ENCODE measurements at regions not wholly inside any gene's neighbourhood (a gene's known extent, or its start where the extent isn't known, plus 50 kb on each side); places are given as distances from the start of the nearest gene placed in this dataset.

DNA sequence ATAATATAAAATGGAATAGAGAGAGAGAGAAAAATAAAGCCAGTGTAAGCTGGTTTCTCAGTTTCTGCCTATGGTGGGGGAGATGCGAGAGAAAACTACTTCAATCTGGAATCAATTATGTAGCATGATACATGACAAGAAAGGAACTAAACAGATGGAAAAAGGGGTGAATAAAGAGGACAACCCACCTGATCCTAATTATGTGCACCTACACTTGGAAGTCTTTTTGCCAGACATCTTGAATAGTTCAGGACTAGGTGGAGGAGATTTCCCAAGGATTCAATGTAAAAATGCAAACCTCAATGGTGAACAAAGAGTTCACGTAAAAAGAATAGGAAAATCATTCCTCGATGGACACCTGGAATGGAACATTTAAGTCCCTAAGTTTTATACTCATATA lies 524.4 kb upstream of the RGMA start:
- no peak overlapping the region for H3K4me3 Mint-ChIP-seq
- no peak overlapping the region for H3K27ac Mint-ChIP-seq
- H3K4me1 Mint-ChIP-seq (ENCODE audit: low read depth): no peaks in the 10 kb centered on the region
- no peaks in the 10 kb centered on the region for H3K36me3 Mint-ChIP-seq (ENCODE audit: low read depth)
- H3K27me3 Mint-ChIP-seq: peaks cover 12% of the 10 kb centered on the region
- no peaks in the 10 kb centered on the region for H3K9me3 Mint-ChIP-seq

DNA sequence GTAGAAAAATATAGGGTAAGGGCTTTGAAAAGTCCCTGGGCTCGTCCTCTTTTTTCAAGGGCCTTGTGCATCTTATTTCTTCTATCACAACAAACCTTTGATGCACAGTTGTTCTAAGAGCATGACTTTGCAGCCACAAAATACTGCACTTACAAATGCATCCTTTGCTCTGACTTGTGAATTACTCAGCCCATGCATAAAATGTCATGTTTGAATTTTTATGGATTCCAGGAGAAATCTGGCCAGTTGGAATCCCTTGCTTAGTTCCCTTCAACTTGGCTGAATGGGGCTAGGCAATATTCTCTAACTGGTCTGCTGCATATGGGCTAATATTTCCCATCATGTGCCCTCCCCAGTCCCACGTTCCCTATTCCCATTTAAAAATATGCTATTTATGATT lies 523.9 kb upstream of the RGMA start:
- H3K4me1 Mint-ChIP-seq (ENCODE audit: low read depth): no peaks in the 10 kb centered on the region
- no peaks in the 10 kb centered on the region for H3K9me3 Mint-ChIP-seq
- no peak overlapping the region for H3K27ac Mint-ChIP-seq
- peaks cover 12% of the 10 kb centered on the region for H3K27me3 Mint-ChIP-seq
- no peak overlapping the region for H3K4me3 Mint-ChIP-seq
- H3K36me3 Mint-ChIP-seq (ENCODE audit: low read depth): no peaks in the 10 kb centered on the region

DNA sequence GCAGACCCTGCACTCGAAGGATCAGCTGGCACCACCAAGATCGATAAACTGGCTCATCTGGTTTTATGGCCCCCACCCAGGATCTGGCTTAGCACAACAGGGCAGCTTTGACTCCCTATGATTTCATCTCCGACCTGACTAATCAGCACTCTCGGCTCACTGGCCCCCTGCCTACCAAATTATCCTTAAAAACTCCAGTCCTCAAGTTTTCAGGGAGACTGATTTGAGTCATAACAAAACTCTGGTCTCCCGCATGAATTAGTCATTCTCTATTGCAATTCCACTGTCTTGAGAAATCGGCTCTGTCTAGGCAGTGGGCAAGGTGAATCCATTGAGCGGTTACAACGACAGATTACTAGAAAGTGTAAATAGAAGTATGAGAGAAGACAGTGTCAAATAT lies 521.9 kb upstream of the RGMA start:
- Mint-ChIP-seq H3K4me1 (ENCODE audit: low read depth) (no peaks in the 10 kb centered on the region), H3K27me3 (peaks cover 12% of the 10 kb centered on the region), H3K36me3 (ENCODE audit: low read depth) (no peaks in the 10 kb centered on the region), H3K9me3 (no peaks in the 10 kb centered on the region), H3K4me3 (no peak overlapping the region), H3K27ac (no peak overlapping the region)

DNA sequence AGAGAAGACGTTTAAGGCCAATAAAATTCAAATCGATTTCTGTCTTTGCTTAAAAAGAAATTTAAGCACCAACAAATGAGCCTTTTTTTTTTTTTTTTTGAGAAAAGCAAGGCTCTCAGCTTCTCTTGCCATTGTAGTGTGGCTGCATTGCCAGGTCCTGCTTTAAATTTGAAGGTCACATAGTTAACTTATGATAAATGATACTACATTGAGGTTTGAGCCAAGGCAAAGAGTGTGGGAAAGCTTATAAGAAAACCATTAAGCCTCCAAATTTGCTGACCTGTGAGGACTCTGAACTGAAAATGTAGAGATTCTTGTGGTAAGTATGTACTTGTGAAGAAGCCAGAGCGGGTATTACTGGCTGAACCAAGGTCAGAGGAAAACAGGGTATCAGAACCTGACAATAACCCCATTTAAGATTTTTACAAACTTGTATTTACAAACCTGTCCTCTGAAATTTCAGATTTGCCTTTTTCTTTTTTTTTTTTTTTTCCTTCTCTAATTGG lies 519.7 kb upstream of the RGMA start:
- Mint-ChIP-seq H3K27me3 (peaks cover 6% of the 10 kb centered on the region), H3K4me1 (ENCODE audit: low read depth) (no peaks in the 10 kb centered on the region), H3K9me3 (no peaks in the 10 kb centered on the region), H3K27ac (no peak overlapping the region), H3K36me3 (ENCODE audit: low read depth) (no peaks in the 10 kb centered on the region), H3K4me3 (no peak overlapping the region)

DNA sequence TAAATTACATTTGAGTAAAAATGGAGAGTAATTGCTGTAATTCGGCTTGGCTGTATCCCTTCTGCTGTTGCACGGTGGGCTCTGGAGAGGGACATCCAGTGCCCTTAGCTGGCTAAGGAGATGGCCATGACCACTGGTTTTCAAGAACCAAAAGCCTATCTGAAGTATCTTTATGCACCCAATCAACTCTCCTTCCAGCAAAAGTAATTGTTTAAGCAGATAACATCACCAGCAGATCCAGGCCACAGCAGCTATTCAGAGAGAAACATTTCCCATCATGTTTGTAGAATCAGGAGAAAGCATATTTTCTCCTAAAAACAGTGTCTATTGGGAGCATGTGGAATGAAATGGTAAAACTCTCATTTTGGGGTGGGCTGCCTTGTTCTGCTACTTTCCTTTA lies 514.5 kb upstream of the RGMA start:
- peaks cover 22% of the 10 kb centered on the region for H3K27me3 Mint-ChIP-seq

DNA sequence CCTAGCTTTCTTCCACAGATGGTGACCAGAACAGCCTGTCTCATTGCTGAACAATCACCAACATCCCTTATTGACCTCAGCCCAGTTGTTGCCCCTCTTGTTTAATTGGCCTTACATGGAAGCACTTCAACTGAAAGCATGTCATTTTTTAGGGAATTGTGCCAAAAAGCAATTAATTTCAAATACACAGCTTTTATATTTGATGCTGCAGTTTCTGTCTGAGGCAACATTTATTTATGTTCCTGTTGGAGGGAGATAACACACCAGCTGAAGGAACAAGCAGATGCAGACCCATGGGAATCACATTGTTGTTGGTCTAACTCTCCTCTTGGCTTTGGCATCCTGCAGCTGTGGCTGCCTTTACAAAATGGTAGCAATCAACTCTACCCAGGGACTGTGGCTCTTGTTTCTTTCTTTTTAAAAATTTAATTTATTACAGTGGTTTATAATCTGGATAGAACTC lies 498.1 kb upstream of the RGMA start:
- Mint-ChIP-seq H3K27me3 (peaks cover 12% of the 10 kb centered on the region), H3K4me1 (ENCODE audit: low read depth) (no peaks in the 10 kb centered on the region), H3K36me3 (ENCODE audit: low read depth) (no peaks in the 10 kb centered on the region), H3K4me3 (no peak overlapping the region), H3K27ac (no peak overlapping the region), H3K9me3 (no peaks in the 10 kb centered on the region)

More for the DNA sequence above, 514.5 kb upstream of the RGMA start:
- peaks cover 3% of the 10 kb centered on the region for H3K9me3 Mint-ChIP-seq
- H3K36me3 Mint-ChIP-seq (ENCODE audit: low read depth): no peaks in the 10 kb centered on the region
- no peak overlapping the region for H3K27ac Mint-ChIP-seq
- H3K4me1 Mint-ChIP-seq (ENCODE audit: low read depth): no peaks in the 10 kb centered on the region
- no peak overlapping the region for H3K4me3 Mint-ChIP-seq

DNA sequence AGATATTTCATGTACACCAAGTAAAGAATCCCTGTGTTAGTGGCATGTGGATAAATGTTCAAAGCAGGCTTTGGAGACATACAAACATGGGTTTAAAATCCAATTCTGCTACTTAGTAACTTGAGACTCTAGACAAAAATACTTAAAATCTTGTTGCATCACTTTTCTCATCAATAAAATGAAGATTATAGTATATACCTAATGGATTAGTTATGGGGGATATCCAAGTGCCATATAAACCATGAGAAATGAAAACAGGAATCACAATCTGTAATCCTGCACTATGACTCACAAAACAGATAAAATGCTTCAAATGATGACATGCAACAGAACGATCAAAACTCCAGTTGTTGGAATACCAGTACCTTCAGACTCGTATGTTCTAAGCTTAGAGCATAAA lies 496.0 kb upstream of the RGMA start:
- peaks cover 12% of the 10 kb centered on the region for H3K27me3 Mint-ChIP-seq
- H3K4me1 Mint-ChIP-seq (ENCODE audit: low read depth): no peaks in the 10 kb centered on the region
- no peaks in the 10 kb centered on the region for H3K36me3 Mint-ChIP-seq (ENCODE audit: low read depth)
- H3K9me3 Mint-ChIP-seq: peaks cover 8% of the 10 kb centered on the region
- no peak overlapping the region for H3K27ac Mint-ChIP-seq
- no peak overlapping the region for H3K4me3 Mint-ChIP-seq

DNA sequence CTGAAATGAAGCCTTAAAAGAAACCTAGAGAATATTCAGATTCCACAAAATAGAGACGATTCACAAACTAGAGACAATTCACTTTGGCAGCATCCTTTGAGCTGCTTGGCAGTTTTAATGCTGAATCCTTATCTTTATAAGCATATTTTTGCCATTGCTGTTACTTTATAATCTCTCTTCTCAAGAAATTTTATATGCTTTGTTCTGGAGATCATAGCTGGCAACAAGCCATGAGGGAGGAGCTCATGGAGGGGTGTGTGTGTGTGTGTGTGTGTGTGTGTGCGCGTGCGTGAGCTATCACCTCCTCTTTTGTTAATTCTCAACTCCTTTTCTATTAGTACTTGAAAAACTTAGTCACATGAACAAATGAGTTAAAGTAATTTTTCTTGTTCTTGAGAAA lies 495.0 kb upstream of the RGMA start:
- Mint-ChIP-seq H3K9me3 (peaks cover 8% of the 10 kb centered on the region), H3K36me3 (ENCODE audit: low read depth) (no peaks in the 10 kb centered on the region), H3K4me1 (ENCODE audit: low read depth) (no peaks in the 10 kb centered on the region), H3K27me3 (peaks cover 8% of the 10 kb centered on the region), H3K27ac (no peak overlapping the region), H3K4me3 (no peak overlapping the region)

DNA sequence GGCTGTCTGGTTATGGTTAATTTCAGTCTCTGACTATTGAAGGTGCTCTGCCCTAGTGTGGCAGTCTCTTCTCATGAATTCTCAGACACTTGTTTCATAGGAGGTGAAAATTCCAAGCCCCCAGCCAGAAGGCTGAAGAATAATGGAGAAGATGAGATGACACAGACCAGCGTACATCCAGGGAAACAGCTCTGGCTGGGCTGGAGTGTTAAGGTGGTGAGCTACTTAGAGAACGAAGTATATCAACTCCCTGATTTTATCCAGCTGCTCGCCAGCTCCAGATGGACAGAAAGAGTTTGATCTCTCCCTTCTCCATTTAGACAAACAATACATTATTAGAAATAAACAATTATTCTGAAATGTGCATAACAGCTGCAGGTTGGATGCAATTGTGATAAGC lies 494.5 kb upstream of the RGMA start:
- Mint-ChIP-seq H3K36me3 (ENCODE audit: low read depth) (no peaks in the 10 kb centered on the region), H3K4me1 (ENCODE audit: low read depth) (no peaks in the 10 kb centered on the region), H3K27me3 (peaks cover 4% of the 10 kb centered on the region), H3K27ac (no peak overlapping the region), H3K4me3 (no peak overlapping the region), H3K9me3 (peaks cover 8% of the 10 kb centered on the region)

DNA sequence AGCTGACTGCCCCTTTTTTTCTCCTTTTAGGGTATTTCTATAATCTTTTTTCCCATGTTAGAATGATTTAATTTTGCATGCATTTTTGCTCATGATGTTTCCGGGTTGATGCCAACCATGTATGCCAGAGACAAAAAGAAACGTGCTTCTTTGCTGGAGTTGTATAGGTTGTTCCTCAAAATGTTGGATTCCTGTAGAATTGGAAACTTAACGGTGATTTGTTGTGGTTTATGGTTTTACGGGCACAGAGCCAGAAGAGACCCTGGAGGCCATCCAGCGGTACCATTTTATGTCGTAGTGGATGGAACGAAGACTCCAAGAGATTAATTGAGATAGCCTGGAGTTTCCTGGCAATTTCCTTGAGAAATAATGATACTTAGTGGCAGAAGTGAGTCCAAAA lies 481.5 kb upstream of the RGMA start:
- no peak overlapping the region for H3K27ac Mint-ChIP-seq
- H3K9me3 Mint-ChIP-seq: no peaks in the 10 kb centered on the region
- H3K4me3 Mint-ChIP-seq: no peak overlapping the region
- no peaks in the 10 kb centered on the region for H3K36me3 Mint-ChIP-seq (ENCODE audit: low read depth)
- no peaks in the 10 kb centered on the region for H3K4me1 Mint-ChIP-seq (ENCODE audit: low read depth)
- peaks cover 3% of the 10 kb centered on the region for H3K27me3 Mint-ChIP-seq

DNA sequence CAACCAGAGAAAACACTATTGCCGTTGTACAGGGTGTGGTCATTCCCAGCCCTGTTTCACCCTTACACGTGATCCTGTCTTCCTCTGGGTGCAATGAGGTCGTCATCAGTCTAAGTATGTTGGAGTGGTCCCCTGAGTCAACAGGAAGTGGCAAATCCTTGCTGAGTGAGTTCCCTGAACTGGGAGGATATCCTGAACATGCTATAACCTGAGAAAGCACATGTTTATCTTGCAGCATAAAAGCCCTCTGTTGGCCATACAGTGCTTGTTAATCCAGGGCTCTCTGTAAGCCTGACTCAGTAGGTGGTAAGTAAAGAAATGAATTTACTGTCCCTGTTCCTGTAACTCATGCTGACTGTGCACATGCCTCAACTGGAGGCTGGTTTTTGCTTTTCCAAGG lies 477.8 kb upstream of the RGMA start:
- no peaks in the 10 kb centered on the region for H3K9me3 Mint-ChIP-seq
- no peak overlapping the region for H3K27ac Mint-ChIP-seq
- no peaks in the 10 kb centered on the region for H3K36me3 Mint-ChIP-seq (ENCODE audit: low read depth)
- no peak overlapping the region for H3K4me3 Mint-ChIP-seq
- H3K4me1 Mint-ChIP-seq (ENCODE audit: low read depth): no peaks in the 10 kb centered on the region
- H3K27me3 Mint-ChIP-seq: peaks cover 3% of the 10 kb centered on the region

DNA sequence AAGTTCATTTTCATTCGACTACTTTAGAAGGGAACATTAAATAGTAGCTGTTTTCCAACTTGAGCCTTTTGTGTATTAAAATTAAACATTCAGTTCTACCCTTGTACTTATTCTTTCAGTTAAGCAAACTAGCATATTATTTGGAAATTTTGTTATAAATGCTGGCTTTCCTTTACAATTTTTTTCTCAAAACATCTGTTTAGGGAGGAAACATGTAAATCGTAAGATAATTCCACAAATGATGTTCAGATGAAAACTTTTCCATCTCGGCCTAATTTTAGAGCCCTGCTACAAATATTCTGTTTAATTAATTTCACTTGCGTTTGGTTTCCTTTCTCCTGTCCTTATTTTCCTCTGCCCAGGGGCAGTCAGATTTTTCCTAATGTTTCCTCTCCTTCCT lies 476.2 kb upstream of the RGMA start:
- no peak overlapping the region for H3K27ac Mint-ChIP-seq
- no peaks in the 10 kb centered on the region for H3K4me1 Mint-ChIP-seq (ENCODE audit: low read depth)
- no peak overlapping the region for H3K4me3 Mint-ChIP-seq
- no peaks in the 10 kb centered on the region for H3K9me3 Mint-ChIP-seq
- H3K36me3 Mint-ChIP-seq (ENCODE audit: low read depth): no peaks in the 10 kb centered on the region
- peaks cover 3% of the 10 kb centered on the region for H3K27me3 Mint-ChIP-seq

DNA sequence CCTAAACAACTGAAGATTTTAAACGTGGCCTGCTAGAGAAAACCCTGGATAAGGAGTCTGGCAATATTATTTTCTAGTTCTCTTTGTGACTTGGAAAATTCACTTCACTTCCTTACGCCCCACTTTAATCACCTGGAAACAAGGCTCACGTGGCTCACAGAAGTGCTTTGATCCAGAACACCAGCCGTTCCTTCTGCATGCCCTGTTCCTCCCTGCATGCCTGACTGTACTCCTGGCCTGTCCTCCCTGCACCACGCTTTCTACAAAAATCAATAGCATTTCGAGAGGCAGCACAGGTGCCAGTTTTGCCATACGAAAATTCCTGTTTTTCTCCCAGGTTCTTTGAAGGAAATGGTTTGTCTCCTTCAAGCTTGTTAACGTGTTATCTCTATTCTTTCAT lies 474.2 kb upstream of the RGMA start:
- Mint-ChIP-seq H3K27me3 (peaks cover 8% of the 10 kb centered on the region), H3K9me3 (no peaks in the 10 kb centered on the region), H3K4me1 (ENCODE audit: low read depth) (no peaks in the 10 kb centered on the region), H3K36me3 (ENCODE audit: low read depth) (no peaks in the 10 kb centered on the region), H3K4me3 (no peak overlapping the region), H3K27ac (no peak overlapping the region)

DNA sequence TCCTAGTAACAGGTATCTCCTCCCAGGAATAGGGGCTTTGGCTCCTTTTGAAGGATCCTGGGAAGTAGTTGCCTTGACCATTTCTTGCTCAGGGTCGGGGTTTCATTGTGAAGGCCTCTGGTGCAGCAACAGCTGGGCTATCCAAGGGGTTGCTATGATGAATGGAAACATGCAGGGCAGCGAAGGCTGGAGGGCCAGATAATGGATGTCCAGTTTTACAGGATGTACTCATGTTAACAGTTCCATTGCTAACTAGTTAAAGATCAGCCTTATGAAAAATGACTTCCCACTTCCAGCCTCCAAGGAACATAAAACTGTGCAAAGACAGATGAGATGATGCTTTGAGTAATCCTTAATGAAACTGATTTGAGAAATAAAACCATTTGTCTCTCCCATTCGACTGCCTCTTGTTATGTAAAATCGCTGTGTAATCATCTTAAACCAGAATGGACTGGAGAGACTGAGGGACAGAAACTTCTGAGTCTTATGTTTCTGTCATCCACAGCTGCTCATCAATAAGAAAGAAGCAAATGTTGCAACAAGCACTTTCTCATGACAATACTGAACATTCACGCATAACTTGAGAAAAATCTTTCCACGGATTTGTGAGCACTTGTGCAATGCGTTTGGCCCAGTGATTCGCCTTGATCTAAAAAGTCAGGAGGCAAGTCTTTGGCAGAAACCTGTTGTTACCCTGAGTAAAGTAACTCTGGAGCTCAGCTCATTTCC lies 473.5 kb upstream of the RGMA start:
- H3K4me1 Mint-ChIP-seq (ENCODE audit: low read depth): no peaks in the 10 kb centered on the region
- H3K27me3 Mint-ChIP-seq: peaks cover 8% of the 10 kb centered on the region
- no peak overlapping the region for H3K4me3 Mint-ChIP-seq
- H3K27ac Mint-ChIP-seq: no peak overlapping the region
- no peaks in the 10 kb centered on the region for H3K36me3 Mint-ChIP-seq (ENCODE audit: low read depth)
- no peaks in the 10 kb centered on the region for H3K9me3 Mint-ChIP-seq

DNA sequence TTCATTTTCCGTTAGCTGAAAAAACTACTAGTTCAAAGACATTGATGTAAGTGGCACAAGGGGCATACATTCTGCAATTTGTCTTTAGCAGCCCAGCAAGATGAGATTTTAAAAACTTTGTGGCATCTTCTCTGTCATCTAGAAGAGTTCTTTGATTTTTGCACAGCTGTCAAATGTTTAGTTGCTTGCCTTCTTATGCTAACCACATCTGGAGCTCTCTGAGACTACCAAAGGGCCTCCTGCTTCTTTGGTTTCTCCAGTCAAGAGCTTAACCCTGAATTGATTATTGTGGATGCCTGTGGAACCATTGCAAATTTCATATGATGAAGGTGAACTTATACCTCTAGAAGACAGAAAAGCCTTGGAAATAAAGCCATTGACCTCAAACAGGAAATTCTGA lies 468.7 kb upstream of the RGMA start:
- no peaks in the 10 kb centered on the region for H3K36me3 Mint-ChIP-seq (ENCODE audit: low read depth)
- no peaks in the 10 kb centered on the region for H3K4me1 Mint-ChIP-seq (ENCODE audit: low read depth)
- peaks cover 12% of the 10 kb centered on the region for H3K27me3 Mint-ChIP-seq
- no peak overlapping the region for H3K4me3 Mint-ChIP-seq
- H3K27ac Mint-ChIP-seq: no peak overlapping the region
- H3K9me3 Mint-ChIP-seq: no peaks in the 10 kb centered on the region

Data from stimulated activated naive CD8-positive, alpha-beta T cell treated with anti-CD3 and anti-CD28 coated beads, Interleukin-15, Interleukin-2, amounts not matched to agents 100 ng/mL and 50 ng/mL, for 24 hours (primary cell).